ENCODE measurements at regions not wholly inside any gene's neighbourhood (a gene's known extent, or its start where the extent isn't known, plus 50 kb on each side); places are given as distances from the start of the nearest gene placed in this dataset.

DNA sequence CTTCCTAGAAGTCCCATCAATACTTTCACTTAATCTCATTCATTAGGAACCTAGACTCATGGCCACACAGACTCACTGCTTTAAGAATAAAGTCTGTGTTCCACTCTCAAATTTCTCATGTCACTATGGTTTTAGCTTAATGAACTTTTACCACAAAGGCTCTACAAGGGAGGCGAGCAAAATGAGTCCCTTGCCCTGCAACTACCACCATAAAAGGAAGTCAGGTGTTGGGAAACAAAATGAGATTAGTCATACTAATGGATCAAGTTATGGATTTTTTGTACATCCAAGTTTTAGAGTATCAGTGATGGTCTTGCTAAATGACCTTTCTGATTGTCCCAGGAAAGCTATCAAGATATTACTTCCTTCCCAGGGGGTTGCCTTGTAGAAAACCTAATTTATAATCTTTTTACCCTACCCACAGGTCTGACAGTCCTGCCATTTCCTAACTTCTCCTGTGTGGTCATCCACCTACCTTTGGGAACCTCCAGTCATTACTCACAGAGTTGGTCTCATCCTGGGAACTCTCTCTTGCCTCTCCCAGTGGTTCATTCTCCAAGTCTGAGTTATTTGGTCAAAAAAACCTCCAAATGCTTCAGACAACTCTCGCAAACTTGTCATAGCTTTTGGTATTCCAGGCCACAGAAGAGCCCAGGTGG is 51.8 kb upstream of the SLC16A1 start:
- H3K9me3 ChIP-seq (ENCODE audit: control insufficient read depth, insufficient read depth, low read length): no peaks in the 10 kb centered on the region
- H3K4me3 ChIP-seq (ENCODE audit: low read depth, low read length): no peak overlapping the region
- POLR2A ChIA-PET: no interaction called here
- no peaks in the 10 kb centered on the region for H3K27me3 ChIP-seq (ENCODE audit: control insufficient read depth, insufficient read depth, low read length)
- no peak overlapping the region for H3K27ac ChIP-seq (ENCODE audit: low read depth, low read length)
- no peak for DNase-seq (ENCODE audit: low read depth, low spot score)
- CTCF ChIA-PET: interaction anchor here (0.6 kb wide), 1 partner anchor 126 kb away, joined by 5 read pairs; no protein-coding TSS in a partner anchor
- TF ChIP-seq, protein P1, sequence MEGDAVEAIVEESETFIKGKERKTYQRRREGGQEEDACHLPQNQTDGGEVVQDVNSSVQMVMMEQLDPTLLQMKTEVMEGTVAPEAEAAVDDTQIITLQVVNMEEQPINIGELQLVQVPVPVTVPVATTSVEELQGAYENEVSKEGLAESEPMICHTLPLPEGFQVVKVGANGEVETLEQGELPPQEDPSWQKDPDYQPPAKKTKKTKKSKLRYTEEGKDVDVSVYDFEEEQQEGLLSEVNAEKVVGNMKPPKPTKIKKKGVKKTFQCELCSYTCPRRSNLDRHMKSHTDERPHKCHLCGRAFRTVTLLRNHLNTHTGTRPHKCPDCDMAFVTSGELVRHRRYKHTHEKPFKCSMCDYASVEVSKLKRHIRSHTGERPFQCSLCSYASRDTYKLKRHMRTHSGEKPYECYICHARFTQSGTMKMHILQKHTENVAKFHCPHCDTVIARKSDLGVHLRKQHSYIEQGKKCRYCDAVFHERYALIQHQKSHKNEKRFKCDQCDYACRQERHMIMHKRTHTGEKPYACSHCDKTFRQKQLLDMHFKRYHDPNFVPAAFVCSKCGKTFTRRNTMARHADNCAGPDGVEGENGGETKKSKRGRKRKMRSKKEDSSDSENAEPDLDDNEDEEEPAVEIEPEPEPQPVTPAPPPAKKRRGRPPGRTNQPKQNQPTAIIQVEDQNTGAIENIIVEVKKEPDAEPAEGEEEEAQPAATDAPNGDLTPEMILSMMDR (IDR thresholded peaks at IDR 0.05; ENCODE audit: low read depth, low read length): no peak

DNA sequence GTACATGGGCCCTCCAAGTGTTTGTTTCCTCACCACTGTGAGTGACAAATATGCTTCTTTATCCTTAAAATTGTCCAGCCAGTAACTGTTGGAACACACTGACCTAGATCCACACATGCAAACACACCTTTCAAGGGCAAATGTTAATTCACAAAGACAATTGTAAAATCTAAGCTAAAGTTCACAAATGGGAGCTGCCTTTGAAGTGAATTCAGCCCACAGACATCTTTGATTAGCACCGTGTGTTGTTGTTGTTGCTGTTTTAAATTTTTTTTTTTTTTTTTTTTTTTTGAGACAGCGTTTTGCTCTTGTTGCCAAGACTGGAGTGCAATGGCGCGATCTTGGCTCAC is 52.3 kb upstream of the SLC16A1 start:
- no peaks in the 10 kb centered on the region for H3K9me3 ChIP-seq (ENCODE audit: control insufficient read depth, insufficient read depth, low read length)
- no peaks in the 10 kb centered on the region for H3K27me3 ChIP-seq (ENCODE audit: control insufficient read depth, insufficient read depth, low read length)
- DNase-seq (ENCODE audit: low read depth, low spot score): no peak
- TF ChIP-seq, protein P1 (IDR thresholded peaks at IDR 0.05; ENCODE audit: low read depth, low read length): no peak
- H3K27ac ChIP-seq (ENCODE audit: low read depth, low read length): no peak overlapping the region
- CTCF ChIA-PET: no interaction called here
- H3K4me3 ChIP-seq (ENCODE audit: low read depth, low read length): no peak overlapping the region
- POLR2A ChIA-PET: no interaction called here

DNA sequence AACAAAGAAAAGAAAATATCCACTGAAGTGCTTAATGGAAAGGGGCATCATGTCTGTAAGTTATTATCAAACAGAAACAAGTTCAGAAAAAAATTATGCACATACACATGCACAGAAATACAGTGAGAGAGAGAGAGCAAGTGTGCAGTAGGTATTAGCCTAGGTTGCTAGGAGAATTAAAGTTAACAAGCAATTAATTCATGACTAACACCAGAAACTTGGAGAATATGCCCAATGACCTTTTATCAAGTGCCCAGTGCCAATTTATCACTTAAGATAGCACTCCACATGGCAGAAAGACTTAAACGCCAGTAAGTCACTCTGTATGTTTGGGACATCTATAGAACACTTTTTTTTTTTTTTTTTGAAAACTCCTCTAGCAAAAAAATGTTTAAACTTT is 56.2 kb upstream of the SLC16A1 start:
- no peak for DNase-seq (ENCODE audit: low read depth, low spot score)
- TF ChIP-seq, protein P1 (IDR thresholded peaks at IDR 0.05; ENCODE audit: low read depth, low read length): no peak
- CTCF ChIA-PET: no interaction called here
- Histone ChIP-seq H3K27me3 (ENCODE audit: control insufficient read depth, insufficient read depth, low read length) (no peaks in the 10 kb centered on the region), H3K27ac (ENCODE audit: low read depth, low read length) (no peak overlapping the region), H3K9me3 (ENCODE audit: control insufficient read depth, insufficient read depth, low read length) (no peaks in the 10 kb centered on the region), H3K4me3 (ENCODE audit: low read depth, low read length) (no peak overlapping the region)
- POLR2A ChIA-PET: no interaction called here

DNA sequence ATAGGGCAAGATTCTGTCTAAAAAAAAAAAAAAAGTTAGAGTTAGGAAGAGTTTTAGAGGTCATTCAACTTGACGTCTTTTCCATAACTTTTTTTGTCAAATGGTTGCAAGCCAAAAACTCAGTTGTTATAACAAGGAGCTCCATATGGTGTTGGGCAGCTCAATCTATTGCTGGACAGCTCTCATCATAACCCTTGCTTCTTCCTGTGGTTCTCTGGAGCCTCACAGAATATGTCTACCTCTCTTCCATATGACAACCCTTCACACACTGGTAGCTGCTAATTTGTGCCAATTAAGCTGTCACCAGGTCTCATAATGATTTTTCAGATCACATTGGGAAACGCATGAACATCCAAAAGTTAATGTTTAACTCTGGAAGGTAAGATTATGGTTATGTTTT is 57.8 kb upstream of the SLC16A1 start:
- ChIA-PET CTCF (interaction anchor here (0.7 to 1.0 kb wide), 3 partner anchors 98 to 209 kb away, joined by 4 to 6 read pairs (median 5); no protein-coding TSS in a partner anchor), POLR2A (no interaction called here)
- TF ChIP-seq, protein P1 (IDR thresholded peaks at IDR 0.05; ENCODE audit: low read depth, low read length): no peak
- no peak for DNase-seq (ENCODE audit: low read depth, low spot score)
- Histone ChIP-seq H3K27ac (ENCODE audit: low read depth, low read length) (no peak overlapping the region), H3K27me3 (ENCODE audit: control insufficient read depth, insufficient read depth, low read length) (no peaks in the 10 kb centered on the region), H3K4me3 (ENCODE audit: low read depth, low read length) (no peak overlapping the region), H3K9me3 (ENCODE audit: control insufficient read depth, insufficient read depth, low read length) (no peaks in the 10 kb centered on the region)

DNA sequence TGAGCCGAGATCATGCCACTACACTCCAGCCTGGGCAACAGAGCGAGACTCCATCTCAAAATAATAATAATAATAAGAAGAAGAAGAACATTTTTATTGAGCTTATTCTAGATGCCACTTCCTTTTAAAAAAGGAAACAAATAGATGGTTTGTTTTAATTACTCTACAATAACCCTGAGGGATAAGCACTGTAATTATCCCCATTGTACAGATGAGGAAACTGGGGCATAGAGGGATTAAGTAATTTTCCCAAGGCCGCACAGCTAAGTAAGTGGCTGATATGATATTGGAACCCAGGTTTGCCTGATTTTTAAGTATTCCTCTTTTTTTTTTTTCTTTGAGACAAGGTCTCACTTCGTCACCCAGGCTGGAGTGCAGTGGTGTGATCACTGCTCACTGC is 58.5 kb upstream of the LRIG2 start:
- DNase-seq (ENCODE audit: low read depth, low spot score): no peak
- POLR2A ChIA-PET: no interaction called here
- CTCF ChIA-PET: interaction anchor here (0.8 to 1.0 kb wide), 2 partner anchors 58 to 210 kb away, joined by 5 read pairs; partner anchors contain the start of gene LRIG2
- H3K9me3 ChIP-seq (ENCODE audit: control insufficient read depth, insufficient read depth, low read length): no peaks in the 10 kb centered on the region
- H3K27ac ChIP-seq (ENCODE audit: low read depth, low read length): no peak overlapping the region
- TF ChIP-seq, protein P1 (IDR thresholded peaks at IDR 0.05; ENCODE audit: low read depth, low read length): no peak
- no peaks in the 10 kb centered on the region for H3K27me3 ChIP-seq (ENCODE audit: control insufficient read depth, insufficient read depth, low read length)
- H3K4me3 ChIP-seq (ENCODE audit: low read depth, low read length): no peak overlapping the region
